Activated CD4-positive, alpha-beta T cell treated with anti-CD3 and anti-CD28 coated beads, Interleukin-2, amount 50 U/mL, for 48 hours (primary cell): ENCODE measurements at regions not wholly inside any gene's neighbourhood (a gene's known extent, or its start where the extent isn't known, plus 50 kb on each side); places are given as distances from the start of the nearest gene placed in this dataset.

Experiments
- DNase-seq, 2 experiments: peaks; one replicate each; pipeline ENCODE4 v3.0.0-alpha.2; 2020

DNA sequence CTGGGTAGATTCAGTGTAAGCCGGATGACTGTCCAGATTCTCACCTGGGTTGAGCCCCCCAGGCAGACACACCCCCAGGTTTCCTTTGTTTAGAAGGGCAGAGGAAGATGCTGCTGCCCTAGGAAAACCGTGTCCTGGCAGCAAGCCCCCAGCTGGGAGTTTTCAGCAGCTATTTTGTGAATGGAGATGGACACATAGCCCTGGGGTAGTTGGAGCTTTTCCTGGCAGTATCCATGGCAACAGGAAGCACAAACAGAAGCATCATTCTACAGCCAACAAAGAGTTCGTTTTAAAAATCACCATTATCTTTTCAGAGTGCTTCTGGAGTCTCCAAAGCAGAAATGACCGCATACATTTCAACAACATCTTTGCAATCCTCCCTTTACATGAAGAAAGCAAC is 245.5 kb downstream of the BRD1 start:
- DNase-seq: no peak

DNA sequence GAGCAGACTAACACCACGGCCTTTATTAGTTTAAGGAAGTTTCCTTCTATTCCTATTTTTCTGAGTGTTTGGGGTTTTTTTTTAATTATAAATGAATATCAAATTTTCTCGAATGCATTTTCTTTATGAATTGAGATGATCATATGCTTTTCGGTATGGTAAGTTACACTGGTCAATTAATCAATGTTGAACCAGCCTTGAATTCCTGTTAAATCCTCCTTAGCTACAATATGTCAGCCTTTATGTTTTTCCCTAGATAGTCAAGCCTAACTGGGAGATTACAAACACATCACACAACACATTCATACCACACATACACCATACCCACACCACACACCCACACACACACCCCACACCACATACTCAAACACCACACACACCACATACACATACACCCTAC is 247.6 kb downstream of the BRD1 start:
- no peak for DNase-seq

DNA sequence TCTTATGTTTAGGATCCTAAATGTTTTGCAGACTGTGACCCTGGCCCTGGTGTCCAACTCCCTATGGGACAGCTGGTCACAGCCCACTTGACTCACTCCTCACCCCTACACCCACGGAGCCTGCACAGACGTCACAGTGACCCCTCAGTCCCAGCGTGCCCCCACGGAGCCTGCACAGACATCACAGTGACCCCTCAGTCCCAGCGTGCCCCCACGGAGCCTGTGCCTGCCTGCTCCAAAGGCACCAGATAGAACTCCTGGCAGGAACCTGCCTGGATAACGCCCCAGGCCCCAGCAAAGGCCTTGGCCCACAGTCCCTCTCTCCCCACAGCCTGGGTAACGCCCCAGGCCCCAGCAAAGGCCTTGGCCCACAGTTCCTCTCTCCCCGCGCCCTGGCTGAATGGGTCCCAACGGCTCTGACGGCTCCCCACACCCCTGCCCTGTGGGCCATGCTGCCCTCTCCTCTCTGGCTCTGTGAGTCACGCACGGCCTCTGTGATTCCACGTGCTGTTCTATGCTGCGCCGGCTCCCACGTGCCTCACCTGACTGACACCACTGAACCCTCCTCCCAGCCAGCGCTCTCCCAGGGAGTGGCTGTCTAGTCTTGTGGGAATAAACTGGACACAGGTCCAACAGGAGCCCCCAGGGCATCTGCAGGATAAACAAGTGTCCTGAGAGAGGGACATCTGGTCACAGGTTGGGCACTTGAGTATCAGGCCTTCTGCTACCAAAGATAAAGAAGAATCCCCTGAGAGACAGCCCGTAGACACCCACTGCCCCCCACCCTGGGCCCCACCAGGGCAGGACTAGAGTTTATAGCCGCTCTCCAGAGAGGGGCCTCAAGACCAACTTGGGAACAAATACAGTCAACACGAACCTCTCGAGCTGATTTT is 250.3 kb downstream of the BRD1 start:
- no peak for DNase-seq

DNA sequence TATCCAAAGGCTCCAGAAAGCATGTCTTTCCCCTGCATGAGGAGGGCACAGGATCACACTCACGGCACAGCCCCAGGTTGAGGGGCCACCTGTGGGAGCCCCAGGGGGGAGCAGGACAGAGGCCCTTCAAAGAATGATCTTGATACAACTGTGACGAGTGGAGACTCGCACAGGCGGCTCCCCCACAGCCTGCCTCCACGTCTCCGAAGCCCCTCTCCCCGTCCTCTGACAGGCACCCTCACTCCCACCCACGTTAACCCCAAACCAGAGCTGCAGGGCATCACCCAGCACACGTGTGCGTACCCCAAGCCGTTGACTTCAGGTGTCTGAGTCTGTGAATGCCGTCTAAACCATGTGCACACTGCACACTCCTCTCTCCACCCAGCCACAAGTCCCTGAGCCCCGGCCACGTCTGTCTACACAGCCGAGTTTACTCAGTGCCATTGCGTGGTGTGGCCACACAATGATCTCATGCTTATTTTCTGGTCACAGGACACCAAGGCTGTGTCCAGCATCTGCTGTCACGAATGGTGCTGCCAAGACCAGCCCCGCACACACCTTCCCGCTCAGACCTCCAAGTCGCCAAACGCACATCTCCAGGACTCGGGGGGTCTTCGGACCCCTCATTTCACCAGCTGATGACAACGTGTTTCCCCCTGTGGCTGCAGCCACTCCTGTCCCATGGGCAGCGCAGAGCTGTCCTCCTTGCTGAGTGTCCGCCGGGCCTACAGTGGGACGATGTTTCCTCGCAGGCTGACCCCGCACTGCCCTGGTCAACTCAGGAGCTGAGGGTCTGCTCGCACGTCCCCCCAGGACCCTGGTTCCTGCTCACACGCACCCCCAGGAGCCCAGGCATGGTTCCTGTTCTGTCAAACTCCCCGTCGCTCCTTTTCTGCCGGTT is 251.2 kb downstream of the BRD1 start:
- no peak for DNase-seq

DNA sequence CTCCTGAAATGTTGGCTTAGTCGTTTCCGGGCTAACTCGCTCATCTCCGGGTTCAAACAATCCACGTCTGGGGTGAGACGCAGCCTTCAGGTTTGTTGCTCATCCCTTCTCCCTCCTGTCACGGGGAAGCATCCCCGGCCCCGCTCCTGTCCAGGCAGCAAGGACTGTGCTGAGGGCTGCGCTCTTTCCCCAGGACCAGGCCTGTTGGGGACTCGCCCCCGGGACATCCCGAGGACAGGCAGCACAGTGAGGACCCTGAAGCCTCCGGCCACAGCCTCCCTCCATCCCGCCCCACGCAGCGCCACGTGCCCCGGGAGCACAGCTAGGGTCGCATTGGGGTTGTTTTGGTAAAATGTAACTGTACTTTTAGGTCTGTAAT is 252.0 kb downstream of the BRD1 start:
- no peak for DNase-seq

DNA sequence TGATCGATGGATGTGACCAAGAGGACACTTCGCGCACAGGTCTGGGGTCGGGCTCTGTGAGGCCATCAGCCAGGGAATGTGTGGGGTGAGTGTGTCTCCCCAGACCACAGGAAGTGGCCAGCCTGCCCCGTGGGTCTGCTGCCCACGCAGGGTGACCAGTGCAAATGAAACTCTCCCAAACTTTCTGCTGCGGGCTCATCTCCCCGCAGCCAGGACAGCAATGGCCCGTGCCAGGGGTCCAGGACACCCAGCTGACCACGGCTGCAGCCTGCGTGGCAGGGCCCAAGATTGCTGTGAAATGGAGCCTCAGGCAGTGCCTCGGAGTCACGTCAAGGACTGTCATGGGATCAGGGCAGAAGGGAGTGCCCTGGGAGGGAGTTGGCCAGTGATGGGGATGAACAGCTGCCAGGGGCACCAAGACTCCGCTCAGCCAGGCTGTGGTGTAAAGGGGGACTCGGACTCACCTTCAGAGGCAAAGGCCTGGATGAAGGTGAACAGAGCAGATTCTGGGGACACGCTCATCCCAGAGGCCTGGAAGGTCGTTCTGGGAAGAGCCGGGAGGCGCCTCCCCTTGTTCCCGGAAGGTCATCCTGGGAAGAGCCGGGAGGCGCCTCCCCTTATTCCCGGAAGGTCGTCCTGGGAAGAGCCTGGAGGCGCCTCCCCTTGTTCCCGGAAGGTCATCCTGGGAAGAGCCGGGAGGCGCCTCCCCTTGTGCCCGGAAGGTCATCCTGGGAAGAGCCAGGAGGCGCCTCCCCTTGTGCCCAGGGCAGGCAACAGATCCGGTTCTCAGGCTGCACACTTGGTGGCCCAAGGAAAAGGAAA is 252.6 kb downstream of the BRD1 start:
- no peak for DNase-seq

DNA sequence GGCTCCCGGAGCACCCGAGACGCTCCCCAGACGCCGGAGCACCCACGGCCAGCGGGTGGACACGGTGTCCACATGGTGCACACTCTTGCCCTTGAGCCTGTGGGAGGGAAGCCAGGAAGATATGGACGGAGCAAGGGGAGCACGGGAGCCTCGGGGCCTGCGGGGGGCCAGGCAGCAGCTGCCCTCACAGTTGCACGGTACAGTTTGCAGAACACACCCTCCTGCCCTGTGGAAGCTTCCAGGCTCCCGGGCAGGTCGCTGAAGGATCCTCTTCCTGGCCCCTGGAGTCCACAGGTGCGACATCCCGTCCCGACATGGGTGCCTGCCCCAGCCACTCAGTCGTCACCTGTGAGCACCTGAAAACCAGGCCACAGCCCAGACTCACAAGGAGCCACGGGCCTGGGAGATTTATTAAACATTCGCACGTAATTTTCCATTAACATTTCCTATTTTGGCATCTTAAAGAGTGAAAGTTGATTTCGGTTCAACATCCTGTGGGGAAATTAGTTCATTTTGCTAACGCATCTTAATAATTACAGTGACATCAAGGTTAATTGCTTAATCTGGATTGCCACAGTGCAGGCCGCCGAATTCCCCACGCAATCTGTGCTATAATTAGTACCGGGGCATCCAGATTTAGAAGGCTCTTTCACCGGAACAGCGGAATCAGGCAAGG is 253.3 kb downstream of the BRD1 start:
- no peak for DNase-seq

DNA sequence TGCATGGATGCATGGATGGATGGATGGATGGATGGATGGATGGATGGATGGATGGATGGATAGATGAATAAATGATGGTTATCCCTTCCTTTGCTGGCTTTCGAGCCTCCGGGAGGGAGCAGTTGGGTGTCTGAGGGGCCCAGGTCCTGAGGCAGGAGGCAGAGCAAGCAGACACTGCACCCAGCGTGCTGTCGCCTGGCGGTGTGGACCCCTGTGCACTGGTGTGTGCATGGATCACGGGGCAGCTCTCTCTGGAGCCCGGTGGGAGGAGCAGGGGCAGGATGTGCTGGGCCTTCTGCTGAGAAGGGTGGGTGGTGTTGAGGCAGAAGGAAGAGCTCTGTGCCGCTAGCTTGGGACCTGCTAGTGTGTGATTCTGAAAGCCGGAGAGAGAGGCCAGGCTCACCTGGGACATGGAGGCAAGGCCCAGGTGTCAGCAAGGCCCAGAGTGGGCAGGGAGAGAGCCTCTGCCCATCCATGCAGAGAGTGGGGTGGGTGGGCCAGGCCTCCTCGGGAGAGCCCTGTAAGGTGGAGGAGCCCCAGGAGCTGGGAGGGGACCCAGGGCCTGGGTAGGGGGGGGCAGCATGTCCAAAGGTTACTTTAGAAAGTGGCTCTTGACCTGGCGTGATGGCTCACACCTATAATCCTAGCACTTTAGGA is 254.4 kb downstream of the BRD1 start:
- DNase-seq: no peak

DNA sequence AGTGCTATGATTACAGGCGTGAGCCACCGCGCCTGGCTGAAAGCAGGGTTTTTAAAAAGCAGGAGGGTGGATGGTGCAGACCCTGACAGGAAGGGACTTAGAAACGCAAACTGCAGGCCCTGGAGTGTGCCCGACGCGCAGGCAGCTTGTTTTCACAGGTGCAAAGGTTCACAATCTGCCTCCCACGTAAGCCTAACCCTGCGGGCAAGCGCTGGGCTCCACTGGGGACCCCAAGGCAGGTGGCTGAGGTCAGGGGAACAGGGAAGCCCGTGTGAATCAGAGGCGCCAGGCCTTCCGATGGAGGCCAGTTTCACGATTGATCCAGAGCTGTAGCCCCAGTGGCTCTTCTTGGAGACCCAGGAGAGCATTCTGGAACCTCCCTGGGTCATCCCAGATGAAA is 256.3 kb downstream of the BRD1 start:
- DNase-seq: no peak

DNA sequence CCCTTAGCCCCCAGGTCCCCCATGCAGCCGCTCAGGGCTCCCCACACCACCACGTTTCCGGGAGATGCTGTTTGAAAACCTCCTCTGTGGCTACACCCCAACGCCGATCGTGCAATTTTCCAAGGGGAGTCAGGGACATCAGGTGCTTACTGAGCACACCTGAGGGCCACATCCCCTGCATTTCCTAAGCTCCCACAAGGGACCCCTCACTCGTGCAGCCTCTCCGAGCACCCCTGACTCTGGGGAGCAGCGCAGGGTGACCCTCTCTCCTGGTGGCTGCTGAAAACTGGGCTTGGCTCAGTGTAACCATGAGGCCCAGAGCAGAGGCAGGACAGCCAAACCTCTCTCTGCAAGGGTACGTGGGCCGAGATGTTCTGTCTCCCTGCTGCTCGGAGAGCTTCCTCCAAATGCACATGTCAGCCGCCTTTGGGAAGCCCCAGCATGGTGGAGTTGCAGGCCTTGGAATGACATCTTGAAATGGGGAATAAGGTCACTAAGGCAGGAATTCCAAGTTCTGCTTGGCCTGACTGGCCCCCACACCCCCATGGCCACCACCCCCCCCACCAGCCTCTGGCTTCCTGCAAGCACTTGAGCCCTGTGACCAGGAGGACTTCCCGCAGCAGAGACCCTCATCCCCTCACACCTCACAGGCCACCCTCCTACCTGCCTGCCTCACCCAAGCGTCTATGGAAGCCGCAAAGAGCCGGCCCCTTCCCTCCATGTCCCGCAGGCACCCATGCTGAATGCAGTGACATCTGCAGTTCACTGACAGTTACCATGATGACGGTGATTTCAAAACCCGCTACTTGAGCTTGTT is 257.4 kb downstream of the BRD1 start:
- no peak for DNase-seq

DNA sequence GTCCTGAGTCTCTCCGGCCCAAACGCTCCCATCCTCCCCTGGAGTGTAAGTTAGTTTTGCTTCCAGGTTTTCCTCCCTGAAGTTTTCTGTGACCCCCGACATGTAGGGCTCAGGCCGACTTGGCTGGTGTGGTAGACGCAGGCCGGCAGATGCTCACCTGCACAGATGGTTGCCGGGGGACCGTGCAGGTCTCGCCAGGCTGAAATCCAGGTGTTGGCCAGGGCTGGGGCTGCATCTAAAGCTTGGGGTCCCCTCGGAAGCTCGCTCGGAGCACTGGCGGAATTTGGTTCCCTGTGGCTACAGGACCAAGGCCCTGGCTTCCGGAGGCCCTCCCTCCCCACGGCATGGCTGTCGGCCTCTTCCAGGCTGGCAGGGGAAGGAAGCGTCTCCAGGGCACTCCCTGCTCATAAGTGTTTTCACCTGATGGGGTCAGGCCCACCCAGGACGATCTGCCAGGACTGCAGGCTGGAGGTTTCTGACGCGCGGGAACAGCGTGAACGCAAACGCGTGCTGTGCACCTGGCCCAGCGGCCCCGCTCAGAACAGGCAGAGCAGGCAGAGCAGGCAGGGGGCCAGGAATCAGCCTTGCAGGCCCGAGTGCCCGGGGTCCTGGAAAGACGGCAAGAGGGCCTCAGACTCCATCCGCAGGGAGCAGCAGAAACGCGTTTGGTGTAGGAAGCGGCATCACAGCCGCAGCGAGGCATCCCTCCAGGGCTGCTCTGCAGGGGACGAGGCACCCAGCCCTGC is 258.2 kb downstream of the BRD1 start:
- DNase-seq: no peak

DNA sequence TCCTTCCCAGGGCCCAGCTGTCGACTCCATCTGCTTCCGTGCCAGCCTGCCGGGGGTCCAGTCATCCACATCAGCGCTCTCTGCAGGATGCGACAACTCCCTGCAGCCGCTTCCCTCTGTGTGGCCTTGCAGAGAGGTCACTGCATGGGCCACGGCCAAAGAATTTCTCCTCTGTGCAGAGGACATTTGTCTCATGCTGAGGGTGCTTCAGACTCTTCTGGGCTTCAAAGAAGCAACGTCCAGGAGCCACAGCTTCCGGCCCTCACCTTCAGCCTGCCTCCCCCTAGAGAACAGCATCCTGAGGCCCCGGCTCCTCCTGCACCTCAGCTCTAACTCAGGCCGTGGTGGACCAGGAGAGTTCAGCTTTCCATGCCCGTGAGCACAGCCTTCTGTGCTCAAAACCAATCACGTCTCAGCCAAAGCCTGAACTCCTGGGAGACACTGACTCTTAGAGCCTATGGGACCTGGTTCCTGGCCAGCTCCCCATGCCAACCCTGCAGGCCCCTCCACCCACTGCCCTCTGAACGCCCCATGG is 258.9 kb downstream of the BRD1 start:
- no peak for DNase-seq

DNA sequence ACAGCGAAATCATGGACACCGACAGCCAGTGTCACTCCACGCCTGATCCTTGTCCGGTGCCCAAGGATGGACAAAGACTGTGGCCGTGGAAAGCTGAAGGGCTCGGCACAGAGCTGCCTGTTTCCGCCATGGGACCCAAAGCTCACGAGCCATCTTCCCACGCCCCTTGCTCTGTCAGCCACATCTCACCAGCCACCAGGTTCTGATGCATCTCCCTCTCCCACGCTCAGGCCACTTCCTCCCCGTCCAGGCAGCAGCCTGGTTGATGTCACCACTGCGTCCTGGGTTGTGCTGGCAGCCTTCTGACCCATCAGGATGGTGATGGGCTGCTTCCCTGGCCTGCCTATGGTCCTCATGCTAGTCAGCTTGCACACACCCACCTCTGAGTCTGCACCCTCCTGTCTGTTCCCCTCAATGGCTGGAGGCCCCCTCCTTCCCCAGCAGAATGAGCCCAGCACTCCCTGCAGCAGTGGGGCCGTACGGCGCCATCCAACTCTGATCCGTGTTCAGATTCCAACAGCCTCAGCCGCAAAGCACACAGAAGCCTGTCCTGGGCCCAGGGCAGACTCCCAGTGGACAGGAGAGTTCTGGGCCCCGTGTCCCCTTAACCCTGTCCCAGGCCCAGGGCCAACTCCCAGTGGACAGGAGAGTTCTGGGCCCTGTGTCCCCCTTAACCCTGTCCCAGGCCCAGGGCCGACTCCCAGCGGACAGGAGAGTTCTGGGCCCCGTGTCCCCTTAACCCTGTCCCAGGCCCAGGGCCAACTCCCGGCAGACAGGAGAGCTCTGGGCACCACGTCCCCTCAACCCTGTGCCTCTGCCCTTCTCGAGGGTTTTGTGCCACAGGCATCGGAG is 259.5 kb downstream of the BRD1 start:
- DNase-seq: no peak

DNA sequence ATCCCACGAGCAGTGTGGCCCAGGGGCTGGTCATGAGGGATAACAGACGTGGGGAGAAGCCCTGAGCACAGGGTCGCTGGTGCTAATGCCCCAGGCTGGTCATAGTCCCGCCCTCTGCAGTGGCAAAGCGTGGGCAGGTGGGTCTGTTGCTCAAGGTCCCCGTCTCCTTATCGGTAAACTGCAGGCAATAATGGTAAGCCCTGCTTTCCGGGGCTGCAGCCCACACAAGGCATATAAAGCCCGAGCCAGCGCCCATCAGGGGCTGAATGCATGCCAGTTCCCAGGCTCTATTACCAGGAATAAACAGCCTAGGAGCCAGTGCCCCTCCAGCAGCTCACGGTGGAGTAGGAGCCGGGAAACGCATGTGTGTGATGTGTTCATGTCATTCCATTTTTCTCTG is 261.0 kb downstream of the BRD1 start:
- DNase-seq: no peak

DNA sequence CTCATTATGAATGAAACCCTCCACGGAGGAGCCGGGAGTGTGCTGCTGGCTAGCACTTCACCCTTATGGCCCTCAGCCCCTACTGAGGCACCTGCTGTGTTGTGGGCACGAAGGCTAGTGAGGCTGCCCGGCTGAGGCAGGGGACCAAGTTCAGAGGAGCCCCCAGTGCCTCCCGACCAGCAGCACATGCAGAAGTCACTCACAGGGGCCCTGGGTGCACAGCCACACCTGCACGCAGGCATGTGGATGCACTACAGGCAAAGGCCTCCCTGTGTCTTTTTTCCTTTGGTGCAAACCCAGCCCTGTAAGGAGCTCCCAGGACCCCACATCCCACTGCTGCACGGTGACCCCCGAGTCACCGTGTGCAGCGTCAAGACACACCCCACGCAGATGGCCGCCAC is 261.5 kb downstream of the BRD1 start:
- no peak for DNase-seq

DNA sequence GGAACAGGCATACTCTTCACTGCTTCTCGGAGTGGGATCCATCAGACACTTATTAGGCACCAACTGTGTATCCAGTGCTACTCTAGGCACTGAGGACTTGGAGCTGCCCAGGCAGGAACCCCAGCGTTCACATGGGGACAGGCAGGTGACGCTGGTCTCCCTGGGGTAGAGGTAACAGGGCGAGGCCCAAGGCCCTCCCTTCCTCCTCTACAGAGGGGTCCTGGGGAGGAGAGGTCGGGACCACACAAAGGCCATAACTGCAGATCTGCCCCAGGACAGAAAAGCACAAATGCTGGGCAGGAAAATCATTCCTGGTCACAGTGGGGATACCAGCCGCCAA is 262.2 kb downstream of the BRD1 start:
- no peak for DNase-seq

DNA sequence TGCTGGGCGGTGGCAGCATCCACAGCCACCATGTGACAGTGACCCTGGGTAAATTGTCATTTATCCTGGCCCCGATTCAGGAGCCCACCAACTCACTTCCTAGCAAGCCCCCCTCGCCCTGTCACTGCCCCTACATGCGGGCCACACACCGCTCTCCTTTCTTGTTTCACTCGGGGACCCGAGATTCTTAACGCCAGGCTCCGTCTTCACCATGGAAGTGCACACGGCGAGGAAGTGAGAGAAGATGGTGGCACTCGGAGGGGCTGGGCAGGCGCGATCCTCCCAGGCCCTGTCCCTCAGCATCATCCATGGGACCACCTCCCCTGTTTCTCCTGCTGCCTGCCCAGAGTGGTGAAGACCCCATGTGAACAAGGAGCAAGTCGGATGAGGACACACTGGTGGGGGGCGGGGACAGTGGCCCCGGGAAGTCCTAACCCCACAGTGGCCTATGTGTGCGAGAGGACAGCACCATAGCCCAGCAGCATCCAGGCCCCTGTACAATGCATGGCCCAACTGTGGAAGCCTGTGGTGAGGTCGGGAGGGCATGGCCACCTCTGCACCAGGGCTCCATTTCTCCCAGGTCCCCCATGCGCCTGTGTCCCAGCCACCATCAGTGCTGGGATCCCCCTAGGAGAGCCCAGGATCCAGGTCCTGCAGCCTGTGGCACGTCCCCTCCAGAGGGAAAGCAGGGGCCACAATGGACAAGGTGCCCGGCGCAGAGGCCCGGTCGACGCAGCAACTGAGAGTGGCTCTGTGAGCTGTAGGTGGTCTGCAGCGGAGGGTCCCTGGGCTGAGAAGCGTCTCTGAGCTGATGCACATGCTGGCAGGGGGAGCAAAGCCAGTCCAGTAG is 262.8 kb downstream of the BRD1 start:
- no peak for DNase-seq

DNA sequence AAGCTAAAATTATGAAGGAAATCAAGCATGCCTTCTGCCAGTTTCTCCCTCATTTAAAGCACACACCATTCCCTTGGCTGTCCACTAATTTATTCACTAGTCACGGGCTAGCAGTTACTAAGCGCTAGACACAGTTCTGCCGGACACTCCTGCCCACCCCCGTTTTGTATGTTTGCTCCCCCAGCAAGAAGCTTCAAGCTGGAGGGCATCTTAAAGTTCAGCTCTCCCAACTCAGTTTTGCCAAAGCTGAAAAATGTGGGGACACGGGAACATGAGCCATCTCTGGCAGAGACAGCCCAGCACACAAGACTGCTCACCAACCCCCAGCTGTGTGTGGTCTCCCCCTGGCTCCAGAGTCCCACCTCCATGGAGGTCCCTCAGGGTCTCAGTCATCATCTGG is 263.6 kb downstream of the BRD1 start:
- DNase-seq: no peak
